Right atrium auricular region (tissue), 2 donors: ENCODE measurements at regions not wholly inside any gene's neighbourhood (a gene's known extent, or its start where the extent isn't known, plus 50 kb on each side); places are given as distances from the start of the nearest gene placed in this dataset.
A peak's percentile ranks its signal among the peaks of the same experiment; 100 is the strongest.

Experiments used
- DNase-seq: peaks from one replicate; pipeline ENCODE4 v3.0.0-alpha.2; 2019; ENCODE audit warnings: low spot score
- H3K27ac ChIP-seq, 2 donors: fragments of 200-600 bp; sonication (generic); 1 replicate in 1 of 2; 2 replicates in 1 of 2; pipeline ENCODE4 v1.5.1; 2016 to 2019
- H3K27me3 ChIP-seq, 2 donors: fragments of 200-600 bp; sonication (generic); one replicate each; pipeline versions ENCODE4 v1.5.1 to v1.6.0; 2017 to 2019
- H3K36me3 ChIP-seq: fragments of 200-600 bp; sonication (generic); one replicate; pipeline ENCODE4 v1.5.1; 2016
- H3K4me1 ChIP-seq, 2 donors: fragments of 200-600 bp; sonication (generic); one replicate each; pipeline versions ENCODE4 v1.5.1 to v1.6.0; 2017 to 2019
- H3K4me3 ChIP-seq, 2 donors: fragments of 200-600 bp; sonication (generic); 1 replicate in 1 of 2; 2 replicates in 1 of 2; pipeline ENCODE4 v1.5.1; 2017 to 2019; ENCODE audit warnings: mild to moderate bottlenecking in 1 of 2, moderate library complexity in 1 of 2
- H3K9me3 ChIP-seq, 2 donors: fragments of 200-600 bp; sonication (generic); one replicate each; pipeline ENCODE4 v1.5.1; 2019
- TF ChIP-seq, protein P1 (sequence below), 2 donors: fragments of 200-600 bp; sonication (generic); IDR thresholded peaks; one replicate each; pipeline ENCODE4 v1.5.1; 2019; ENCODE audit warnings: antibody characterized with exemption in 2 of 2

DNA sequence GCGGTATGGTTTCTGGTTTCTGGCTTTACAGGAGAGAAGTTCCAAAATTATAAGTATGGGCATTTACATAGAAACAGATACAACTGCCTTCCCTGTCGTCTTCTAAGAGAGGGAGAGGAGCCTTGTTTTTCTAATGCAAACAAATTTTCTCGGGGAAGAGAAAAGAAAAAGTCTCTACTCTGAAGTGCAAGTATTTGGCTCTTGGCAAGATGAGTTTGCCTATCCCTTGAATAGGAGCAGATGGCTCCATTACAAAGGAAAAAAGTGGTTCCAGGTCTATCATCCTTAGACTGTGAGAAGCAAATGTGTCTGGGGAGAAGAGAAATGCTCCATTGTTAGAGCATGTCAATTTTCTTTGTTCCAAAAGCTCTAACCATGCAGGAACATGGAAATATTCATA, 455.6 kb downstream of the BUD13 start:
- peaks cover 0 to 15% of the 10 kb centered on the region in 2 donors for H3K9me3 ChIP-seq
- no peaks in the 10 kb centered on the region for H3K27me3 ChIP-seq
- no peak overlapping the region for H3K4me3 ChIP-seq
- H3K36me3 ChIP-seq: no peaks in the 10 kb centered on the region
- DNase-seq: no peak
- TF ChIP-seq, protein P1, sequence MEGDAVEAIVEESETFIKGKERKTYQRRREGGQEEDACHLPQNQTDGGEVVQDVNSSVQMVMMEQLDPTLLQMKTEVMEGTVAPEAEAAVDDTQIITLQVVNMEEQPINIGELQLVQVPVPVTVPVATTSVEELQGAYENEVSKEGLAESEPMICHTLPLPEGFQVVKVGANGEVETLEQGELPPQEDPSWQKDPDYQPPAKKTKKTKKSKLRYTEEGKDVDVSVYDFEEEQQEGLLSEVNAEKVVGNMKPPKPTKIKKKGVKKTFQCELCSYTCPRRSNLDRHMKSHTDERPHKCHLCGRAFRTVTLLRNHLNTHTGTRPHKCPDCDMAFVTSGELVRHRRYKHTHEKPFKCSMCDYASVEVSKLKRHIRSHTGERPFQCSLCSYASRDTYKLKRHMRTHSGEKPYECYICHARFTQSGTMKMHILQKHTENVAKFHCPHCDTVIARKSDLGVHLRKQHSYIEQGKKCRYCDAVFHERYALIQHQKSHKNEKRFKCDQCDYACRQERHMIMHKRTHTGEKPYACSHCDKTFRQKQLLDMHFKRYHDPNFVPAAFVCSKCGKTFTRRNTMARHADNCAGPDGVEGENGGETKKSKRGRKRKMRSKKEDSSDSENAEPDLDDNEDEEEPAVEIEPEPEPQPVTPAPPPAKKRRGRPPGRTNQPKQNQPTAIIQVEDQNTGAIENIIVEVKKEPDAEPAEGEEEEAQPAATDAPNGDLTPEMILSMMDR (IDR thresholded peaks at IDR 0.05): no peak
- peaks cover 0 to 12% of the 10 kb centered on the region in 2 donors for H3K4me1 ChIP-seq
- no peak overlapping the region for H3K27ac ChIP-seq

DNA sequence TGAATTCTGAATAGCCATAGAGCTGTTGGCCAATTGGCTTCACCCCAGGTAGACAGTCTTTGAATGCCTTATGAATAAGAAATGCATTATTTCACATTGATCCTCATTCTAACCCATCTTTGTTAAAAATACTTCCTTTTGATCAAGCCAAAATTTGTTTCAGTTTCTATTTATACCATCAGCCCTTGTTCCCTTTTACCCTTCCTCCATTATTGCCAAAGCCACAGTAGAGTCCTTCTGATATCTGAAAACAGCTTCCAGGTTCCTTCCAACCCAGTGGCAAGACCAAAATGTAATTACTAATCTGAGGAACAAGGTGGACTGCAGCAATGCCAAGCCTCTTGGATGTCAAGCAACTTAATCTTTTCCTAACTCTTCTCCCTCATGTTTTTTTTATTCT, 458.8 kb downstream of the BUD13 start:
- Histone ChIP-seq H3K4me1 (peaks cover 0 to 12% of the 10 kb centered on the region in 2 donors), H3K4me3 (no peak overlapping the region), H3K9me3 (no peaks in the 10 kb centered on the region), H3K36me3 (no peaks in the 10 kb centered on the region), H3K27me3 (no peaks in the 10 kb centered on the region), H3K27ac (no peak overlapping the region)
- TF ChIP-seq, protein P1 (IDR thresholded peaks at IDR 0.05): no peak
- DNase-seq: no peak

DNA sequence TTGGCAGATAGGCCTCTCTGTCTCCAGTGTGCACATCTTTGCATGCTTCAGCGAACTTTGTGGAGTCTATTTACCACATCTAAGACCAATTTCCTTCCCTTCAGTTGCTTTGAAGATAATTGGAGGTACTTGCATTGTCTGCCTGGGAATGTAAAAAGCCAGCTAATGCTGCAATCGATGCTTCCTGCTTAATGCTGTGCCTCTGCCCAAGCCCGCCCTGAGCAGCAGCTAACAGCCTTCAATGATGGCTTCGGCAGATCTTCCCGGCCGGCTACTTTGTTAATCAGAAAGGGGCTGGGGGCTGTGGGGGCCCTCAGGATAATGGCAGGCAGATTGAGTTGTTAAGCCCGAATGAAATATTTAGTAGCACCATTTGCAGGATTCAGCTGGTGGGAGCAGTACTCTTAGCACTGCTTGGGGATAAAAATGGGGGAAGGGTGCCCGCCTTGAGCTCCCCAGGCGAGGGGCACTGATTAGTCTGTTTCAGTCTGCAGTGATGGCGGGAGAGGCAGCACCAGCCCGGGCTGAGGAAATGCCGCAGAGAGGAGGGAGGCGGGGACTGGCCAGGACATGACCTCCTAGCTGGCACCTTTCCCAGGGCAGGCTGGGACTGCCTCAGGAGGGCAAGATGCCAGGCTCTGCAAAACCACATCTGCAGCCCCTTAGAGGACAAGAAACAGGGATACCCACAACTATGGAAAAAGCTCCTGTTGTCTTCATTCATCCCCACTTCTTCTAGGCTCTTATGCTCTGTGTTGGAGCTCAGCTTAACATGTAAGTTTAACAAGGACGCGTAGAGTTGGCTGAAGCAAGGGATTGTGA, 460.0 kb downstream of the BUD13 start:
- Histone ChIP-seq H3K27ac (no peak overlapping the region), H3K4me3 (peak overlapping the region in 1 of 2 donors; percentile 16), H3K9me3 (no peaks in the 10 kb centered on the region), H3K27me3 (no peaks in the 10 kb centered on the region), H3K36me3 (no peaks in the 10 kb centered on the region), H3K4me1 (peaks cover 0 to 12% of the 10 kb centered on the region in 2 donors)
- TF ChIP-seq, protein P1 (IDR thresholded peaks at IDR 0.05): no peak
- DNase-seq: peak; percentile 80

DNA sequence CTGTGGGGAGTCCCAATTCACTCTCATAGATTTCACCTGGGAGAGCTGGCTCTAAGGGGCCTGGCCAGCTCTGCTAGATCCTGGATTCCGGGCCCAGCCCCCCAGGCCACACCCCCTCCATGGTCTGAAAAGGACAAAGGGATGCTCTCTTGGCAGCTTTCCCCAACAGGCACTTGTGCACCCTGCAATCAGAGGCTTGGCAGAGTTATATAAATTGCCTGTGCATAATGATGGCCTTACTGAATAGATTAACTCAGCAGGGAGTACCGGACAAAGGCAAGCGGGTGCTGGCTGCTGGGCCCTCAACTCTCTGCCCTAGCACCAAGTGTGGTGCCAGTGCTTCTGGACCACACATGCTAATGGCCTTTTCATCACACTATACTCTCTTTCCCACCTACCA, 461.6 kb downstream of the BUD13 start:
- no peak overlapping the region for H3K4me3 ChIP-seq
- no peaks in the 10 kb centered on the region for H3K36me3 ChIP-seq
- H3K27me3 ChIP-seq: no peaks in the 10 kb centered on the region
- peaks cover 0 to 12% of the 10 kb centered on the region in 2 donors for H3K4me1 ChIP-seq
- TF ChIP-seq, protein P1 (IDR thresholded peaks at IDR 0.05): no peak
- no peaks in the 10 kb centered on the region for H3K9me3 ChIP-seq
- no peak overlapping the region for H3K27ac ChIP-seq
- no peak for DNase-seq

DNA sequence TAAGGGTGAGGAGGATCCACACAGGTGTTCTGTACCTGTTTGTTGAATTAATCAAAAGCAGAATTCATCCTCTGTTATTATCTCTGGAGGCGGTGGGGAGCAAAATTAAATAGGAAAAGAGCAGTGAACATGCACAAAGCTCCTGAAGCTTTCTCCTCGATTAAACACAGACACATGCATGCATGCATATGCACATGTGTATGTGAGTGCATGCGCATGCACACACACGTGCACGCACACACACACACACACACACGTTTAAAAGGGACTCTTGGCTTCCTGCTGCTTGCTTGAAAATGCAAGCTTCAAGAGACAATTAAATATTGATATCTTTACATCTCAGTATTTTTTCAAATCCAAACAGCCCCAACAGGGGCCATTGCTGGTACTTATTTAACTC, 462.1 kb downstream of the BUD13 start:
- H3K4me3 ChIP-seq: no peak overlapping the region
- no peak overlapping the region for H3K27ac ChIP-seq
- no peak for DNase-seq
- no peaks in the 10 kb centered on the region for H3K36me3 ChIP-seq
- H3K27me3 ChIP-seq: no peaks in the 10 kb centered on the region
- H3K4me1 ChIP-seq: peaks cover 0 to 12% of the 10 kb centered on the region in 2 donors
- TF ChIP-seq, protein P1 (IDR thresholded peaks at IDR 0.05): no peak
- H3K9me3 ChIP-seq: no peaks in the 10 kb centered on the region
